ENCODE measurements at regions not wholly inside any gene's neighbourhood (a gene's known extent, or its start where the extent isn't known, plus 50 kb on each side); places are given as distances from the start of the nearest gene placed in this dataset.

DNA sequence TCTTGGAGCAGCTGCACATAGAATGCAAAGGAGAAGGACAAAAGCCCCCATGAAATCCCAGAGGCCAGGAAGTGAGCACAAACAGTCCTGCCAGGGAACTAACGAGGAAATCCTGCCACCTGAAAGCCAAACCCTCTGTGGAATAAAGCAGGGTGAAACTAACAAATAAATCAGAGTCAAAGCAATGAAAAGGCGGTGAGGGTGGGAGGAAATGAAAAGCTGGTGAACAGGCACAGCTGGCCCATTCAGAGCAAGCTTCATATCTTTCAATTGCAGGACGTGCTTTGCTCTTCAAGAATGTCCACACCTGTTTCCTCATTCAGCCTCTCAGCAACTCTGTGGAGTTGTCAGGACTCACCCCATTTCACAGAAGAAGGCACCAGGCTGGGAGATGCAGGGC is 108.1 kb downstream of the ABCC12 start:
- Histone ChIP-seq H3K4me3 (no peak overlapping the region), H3K36me3 (no peaks in the 10 kb centered on the region), H3K4me1 (no peaks in the 10 kb centered on the region), H3K9me3 (no peaks in the 10 kb centered on the region), H3K27ac (no peak overlapping the region), H3K27me3 (no peaks in the 10 kb centered on the region)
- TF ChIP-seq POLR2A (IDR thresholded peaks at IDR 0.05), result no peak
- TF ChIP-seq, protein P1, sequence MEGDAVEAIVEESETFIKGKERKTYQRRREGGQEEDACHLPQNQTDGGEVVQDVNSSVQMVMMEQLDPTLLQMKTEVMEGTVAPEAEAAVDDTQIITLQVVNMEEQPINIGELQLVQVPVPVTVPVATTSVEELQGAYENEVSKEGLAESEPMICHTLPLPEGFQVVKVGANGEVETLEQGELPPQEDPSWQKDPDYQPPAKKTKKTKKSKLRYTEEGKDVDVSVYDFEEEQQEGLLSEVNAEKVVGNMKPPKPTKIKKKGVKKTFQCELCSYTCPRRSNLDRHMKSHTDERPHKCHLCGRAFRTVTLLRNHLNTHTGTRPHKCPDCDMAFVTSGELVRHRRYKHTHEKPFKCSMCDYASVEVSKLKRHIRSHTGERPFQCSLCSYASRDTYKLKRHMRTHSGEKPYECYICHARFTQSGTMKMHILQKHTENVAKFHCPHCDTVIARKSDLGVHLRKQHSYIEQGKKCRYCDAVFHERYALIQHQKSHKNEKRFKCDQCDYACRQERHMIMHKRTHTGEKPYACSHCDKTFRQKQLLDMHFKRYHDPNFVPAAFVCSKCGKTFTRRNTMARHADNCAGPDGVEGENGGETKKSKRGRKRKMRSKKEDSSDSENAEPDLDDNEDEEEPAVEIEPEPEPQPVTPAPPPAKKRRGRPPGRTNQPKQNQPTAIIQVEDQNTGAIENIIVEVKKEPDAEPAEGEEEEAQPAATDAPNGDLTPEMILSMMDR (IDR thresholded peaks at IDR 0.05), result no peak
- DNase-seq, result no peak

DNA sequence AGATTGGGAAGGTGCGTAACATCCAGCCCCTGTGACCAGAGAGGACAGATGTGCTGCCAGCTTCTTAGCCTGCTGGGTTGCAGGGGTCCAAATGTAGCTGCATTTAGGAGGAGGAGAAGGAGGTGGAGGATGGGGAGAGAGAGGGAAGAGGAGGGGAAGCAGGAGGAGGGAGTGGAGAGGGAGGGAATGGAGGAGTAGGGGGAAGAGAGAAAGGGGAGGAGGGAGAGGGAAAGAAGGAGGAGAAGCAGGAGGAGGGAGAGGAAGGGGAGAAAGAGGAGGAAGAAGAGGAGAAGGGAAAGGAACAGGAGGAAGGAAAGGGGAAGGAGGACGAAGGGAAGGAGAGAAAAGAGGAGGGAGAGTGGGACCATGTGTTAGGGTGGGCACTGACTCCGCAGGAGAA is 108.6 kb downstream of the ABCC12 start:
- Histone ChIP-seq H3K4me3 (no peak overlapping the region), H3K36me3 (no peaks in the 10 kb centered on the region), H3K4me1 (no peaks in the 10 kb centered on the region)

DNA sequence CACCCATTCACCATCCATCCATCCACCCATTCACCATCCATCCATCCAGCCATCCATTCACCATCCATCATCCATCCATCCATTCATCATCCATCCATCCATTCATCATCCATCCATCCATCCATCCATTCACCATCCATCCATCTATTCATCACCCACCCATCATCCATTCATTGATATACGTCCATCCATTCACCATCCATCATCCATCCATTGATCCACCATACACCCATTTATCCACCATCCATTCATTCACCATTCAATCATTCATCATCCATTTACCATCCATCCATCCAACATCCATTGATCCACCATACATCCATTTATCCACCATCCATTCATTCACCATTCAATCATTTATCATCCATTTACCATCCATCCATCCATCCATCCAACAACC is 111.7 kb downstream of the ABCC12 start:
- no peak for TF ChIP-seq POLR2A (IDR thresholded peaks at IDR 0.05)
- DNase-seq, result no peak
- Histone ChIP-seq H3K36me3 (no peaks in the 10 kb centered on the region), H3K27me3 (no peaks in the 10 kb centered on the region), H3K27ac (no peak overlapping the region), H3K9me3 (no peaks in the 10 kb centered on the region), H3K4me3 (no peak overlapping the region), H3K4me1 (no peaks in the 10 kb centered on the region)

More for the DNA sequence above, 108.6 kb downstream of the ABCC12 start:
- H3K27ac ChIP-seq, result no peak overlapping the region
- H3K27me3 ChIP-seq, result no peaks in the 10 kb centered on the region
- no peak for DNase-seq
- TF ChIP-seq POLR2A (IDR thresholded peaks at IDR 0.05), result no peak
- TF ChIP-seq, protein P1 (IDR thresholded peaks at IDR 0.05), result no peak
- H3K9me3 ChIP-seq, result no peaks in the 10 kb centered on the region

DNA sequence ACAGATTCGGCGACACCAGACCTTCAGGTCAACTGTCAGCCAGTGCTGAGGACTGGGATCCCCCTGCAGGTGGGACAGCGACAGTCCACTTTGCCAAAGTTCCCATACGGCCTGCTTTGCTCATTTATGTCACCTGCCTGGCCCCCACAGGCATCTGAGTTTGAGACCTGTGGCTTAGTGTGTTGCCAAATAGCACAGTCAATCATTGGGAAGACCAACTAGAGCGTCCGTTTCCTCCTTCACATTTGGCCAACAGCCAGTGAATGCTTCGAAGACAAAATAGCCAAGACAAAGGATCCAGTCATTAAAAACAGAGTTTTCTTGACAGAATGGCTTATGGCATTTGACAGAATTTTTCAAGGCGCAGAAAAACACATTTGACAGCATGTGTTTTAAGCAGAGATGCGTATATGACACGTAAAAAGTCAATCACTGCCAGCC is 113.8 kb downstream of the ABCC12 start:
- Histone ChIP-seq H3K4me3 (no peak overlapping the region), H3K36me3 (no peaks in the 10 kb centered on the region), H3K9me3 (no peaks in the 10 kb centered on the region), H3K27me3 (no peaks in the 10 kb centered on the region), H3K27ac (no peak overlapping the region), H3K4me1 (no peaks in the 10 kb centered on the region)
- TF ChIP-seq, protein P1 (IDR thresholded peaks at IDR 0.05), result no peak
- no peak for TF ChIP-seq POLR2A (IDR thresholded peaks at IDR 0.05)
- DNase-seq, result no peak

DNA sequence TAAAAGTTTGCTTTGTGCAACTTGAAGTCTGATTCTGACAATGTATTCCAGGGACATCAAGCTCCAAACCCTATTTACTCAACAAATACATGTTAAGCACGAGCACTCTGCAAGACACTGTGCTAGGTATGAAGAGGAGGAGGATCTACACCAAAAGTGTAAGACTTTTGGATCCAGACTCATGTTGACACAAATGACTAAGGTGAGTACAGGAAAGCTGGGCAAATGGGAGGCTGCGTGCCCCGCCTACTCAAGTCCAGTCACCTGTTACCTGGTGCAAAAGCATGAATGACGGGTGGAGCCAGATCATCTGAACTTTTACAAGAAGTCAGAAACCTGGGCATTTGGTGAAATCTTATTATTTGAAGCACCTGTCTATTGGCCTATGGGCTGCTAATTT is 120.7 kb downstream of the ABCC12 start:
- Histone ChIP-seq H3K4me1 (no peaks in the 10 kb centered on the region), H3K9me3 (no peaks in the 10 kb centered on the region), H3K4me3 (no peak overlapping the region), H3K36me3 (no peaks in the 10 kb centered on the region), H3K27ac (no peak overlapping the region), H3K27me3 (no peaks in the 10 kb centered on the region)
- TF ChIP-seq POLR2A (IDR thresholded peaks at IDR 0.05), result no peak
- TF ChIP-seq, protein P1 (IDR thresholded peaks at IDR 0.05), result no peak
- DNase-seq, result no peak

DNA sequence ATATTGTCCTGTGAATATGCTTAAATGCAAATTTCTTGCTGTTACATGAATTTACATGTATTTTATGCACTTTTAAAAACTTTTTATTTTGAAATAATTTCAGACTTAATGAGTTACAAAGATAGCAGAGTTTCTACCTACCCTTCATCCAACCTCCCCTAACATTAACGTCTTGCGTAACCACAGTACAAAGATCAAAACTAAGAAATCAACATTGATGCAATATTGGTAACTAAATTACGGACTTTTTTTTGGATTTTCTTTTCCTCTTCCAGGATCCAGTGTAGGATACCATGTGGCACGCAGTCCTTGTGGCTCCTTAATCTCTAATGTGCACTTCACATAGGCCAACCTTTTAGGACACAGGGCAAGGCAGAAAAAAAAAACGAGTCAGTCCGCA is 124.9 kb downstream of the ABCC12 start:
- no peak for DNase-seq
- no peak overlapping the region for H3K4me3 ChIP-seq
- H3K36me3 ChIP-seq, result no peaks in the 10 kb centered on the region
- H3K27ac ChIP-seq, result no peak overlapping the region
- H3K4me1 ChIP-seq, result no peaks in the 10 kb centered on the region
- TF ChIP-seq, protein P1 (IDR thresholded peaks at IDR 0.05), result no peak
- TF ChIP-seq POLR2A (IDR thresholded peaks at IDR 0.05), result no peak
- no peaks in the 10 kb centered on the region for H3K27me3 ChIP-seq
- H3K9me3 ChIP-seq, result no peaks in the 10 kb centered on the region
